ENCODE measurements at regions not wholly inside any gene's neighbourhood (a gene's known extent, or its start where the extent isn't known, plus 50 kb on each side); places are given as distances from the start of the nearest gene placed in this dataset.

DNA sequence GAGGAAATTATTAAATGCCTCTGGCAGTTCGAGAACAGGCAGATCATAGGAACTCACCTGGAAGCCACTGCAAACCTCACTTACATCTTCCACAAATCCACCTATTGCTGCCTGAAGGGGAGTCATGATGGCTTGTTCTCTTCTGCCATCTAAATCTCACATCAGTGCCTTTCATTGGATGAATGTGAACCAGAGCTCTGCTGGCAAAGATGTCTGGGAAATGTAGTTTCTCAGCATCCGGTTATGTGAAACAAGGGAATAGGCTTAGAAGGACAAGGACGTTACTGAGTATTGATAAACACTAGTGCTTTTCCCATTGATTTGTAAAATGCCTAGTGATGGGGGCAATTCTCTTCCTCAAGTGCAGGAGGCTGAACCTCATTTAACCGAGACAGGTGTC lies 483.3 kb downstream of the ARHGEF28 start:
- DNase-seq: no peak

DNA sequence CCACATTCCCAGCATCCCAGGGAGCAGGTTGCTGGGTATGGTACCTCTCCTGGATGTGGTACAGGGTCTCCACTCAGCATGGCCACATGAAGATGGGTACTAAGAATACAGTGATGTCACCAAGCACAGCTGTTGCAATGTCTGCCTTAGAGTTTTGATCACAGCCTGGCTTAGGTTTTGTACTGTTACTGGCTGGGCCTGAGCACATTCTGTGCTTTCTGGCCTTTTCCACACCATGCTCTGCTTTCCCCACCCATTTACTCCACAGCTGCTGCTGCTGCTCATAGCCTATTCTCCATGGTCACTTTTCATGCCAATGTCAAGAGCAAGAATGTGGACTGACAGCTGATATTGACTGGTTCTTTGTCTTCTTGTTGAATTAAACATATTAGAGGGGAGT lies 481.9 kb downstream of the ARHGEF28 start:
- no peak for DNase-seq

DNA sequence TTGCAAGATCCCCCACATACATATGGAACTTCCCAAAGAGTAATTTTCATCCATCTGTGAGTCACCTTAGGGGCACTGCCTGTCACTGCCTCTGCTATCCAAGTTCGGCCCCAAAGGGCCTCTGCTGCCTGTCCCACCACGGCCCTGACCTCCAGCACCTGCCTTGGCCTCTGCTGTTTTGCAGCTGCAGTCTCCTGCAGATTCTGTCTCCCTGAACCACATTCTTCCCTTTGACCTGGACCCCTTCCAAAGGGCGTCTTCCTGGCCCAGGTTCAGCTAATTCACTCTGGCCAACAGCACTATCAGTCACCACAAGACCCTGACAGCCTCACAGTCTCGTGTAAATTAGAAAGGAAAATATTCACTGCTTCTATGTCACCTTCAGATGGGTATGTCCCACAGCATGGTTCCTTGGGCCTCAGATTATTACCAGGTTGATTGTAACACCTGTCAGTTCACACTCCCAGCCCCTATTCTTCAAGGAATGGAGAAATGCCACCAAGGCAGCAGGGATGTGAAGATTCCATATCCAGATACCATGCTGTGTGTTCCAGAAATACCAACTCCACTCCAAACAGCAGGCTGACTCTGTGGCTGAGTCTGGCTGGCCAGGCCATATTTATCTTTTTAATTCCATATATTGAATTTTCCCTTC lies 479.3 kb downstream of the ARHGEF28 start:
- DNase-seq: no peak

DNA sequence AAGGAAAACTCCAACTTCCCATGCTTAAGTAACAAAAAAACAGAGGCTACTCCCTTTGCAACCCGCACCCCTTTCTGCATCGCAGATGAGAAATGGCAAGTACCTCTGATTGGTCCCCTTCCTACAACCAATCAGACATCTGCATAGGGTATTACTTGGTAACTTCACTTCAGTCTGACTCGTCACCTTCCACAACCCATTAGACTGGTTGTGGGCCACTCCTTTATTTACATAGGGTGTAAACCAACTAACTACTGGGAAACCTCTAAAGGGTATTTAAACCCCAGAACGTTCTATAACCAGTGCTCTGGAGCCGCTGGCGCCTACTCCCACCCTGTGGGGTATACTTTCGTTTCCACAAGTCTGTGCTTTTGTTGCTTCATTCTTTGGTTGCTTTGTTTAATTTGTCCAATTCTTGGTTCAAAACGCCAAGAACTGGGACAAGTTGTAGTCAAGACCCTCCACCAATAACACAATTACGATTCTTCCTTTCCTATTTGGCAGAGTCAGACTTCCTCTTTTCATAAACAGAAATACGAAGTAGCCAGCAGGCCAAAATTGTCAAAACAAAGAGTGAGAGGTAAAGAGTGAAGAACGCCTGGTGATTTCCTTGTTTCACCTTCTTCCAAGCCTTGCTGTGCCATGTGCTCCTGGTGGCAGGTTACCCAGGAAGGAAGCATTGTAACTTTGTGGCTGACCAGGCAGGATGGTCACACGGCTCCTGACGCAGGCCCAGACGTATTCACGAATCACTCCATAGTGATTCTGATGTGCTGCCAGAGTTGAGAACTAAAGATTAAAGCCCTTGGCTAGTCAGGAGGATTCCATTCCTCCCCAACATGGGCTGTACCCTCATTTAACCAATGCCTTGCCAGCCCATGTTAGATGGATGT lies 477.4 kb downstream of the ARHGEF28 start:
- no peak for DNase-seq

DNA sequence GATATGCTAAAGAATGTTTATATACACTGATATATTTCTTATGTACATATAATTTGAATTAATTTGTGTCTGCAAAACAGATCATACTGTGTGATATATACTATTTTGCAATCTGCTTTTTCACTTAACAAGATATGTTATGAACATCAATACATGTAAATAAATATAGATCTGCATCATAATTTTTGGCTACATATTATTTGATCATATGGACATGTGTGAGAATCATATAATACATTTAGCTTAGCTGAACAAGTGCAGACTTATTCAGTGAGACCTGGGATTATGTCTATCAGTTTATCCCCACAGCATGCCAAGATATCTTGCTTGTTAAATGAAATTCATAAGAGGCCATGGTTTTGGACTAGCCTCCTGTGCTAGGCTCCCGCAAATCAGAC lies 474.3 kb downstream of the ARHGEF28 start:
- no peak for DNase-seq

DNA sequence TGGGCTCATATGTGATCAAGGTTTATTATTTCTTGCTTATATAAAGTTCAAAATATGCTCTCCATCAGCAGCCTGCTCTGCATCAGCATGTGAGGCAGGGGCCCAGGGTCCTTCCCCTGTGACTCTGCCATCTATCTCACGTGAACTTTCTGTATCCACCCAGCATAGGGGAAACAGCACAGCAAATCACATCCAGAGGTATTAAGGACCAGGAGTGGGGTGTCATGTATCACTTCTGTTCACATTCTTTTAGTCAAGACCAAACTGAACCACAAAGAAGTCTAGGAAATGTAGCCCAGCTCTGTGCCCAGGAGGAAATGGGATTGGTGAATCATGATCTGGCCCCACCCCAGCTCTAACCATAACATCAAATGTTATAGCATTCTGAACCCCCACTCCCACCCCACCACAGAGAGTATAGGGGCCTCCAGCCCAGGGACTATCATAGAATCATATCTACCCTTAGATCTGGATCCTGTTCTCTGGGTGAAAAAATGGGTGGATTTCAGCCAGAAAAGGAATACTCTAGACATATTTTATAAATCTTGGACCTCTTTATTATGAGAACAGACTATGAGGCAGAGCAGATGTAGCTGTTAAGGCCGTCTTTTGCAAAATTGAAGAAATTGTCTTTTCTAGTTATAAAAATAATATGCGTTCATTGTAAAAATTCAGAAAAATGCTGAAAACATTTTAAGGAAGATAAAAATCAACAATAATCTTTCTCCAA lies 473.7 kb downstream of the ARHGEF28 start:
- no peak for DNase-seq

DNA sequence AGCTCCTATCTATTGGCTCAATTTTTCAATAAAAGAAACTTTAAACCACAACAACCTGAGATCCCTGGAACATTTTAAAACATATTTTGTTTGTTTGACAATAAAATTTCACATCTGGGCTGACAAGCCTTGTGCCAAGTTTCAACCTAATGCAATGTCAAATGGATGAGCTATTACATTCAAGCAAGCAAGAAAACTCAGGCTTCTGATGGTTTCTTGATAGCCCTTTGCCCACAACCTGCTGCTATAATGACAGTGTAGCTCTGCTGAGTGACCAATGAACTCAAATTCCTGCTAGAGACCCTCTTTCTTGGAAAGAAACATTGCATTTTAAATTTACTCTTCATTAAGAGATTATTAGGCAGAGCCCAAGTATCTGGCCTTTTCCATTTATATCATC lies 472.9 kb downstream of the ARHGEF28 start:
- no peak for DNase-seq

DNA sequence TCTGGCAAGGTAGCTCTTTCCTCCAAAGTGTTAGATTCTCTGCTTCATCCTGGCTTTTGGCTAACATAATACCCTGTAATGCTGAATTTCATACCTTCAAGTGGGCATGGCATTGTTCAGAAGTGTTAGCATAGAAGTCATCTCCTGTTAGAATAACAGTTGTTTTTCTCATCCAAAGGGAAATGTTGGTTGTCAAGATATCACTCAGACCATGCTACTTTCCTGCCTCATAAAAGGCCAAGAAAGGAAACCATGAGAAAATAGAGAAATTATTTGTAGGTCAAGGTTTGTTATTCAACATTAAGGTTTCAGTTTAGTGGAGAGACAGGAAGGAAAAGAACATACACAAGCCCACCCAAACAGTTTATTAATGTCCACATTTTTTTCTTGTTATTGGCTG lies 472.5 kb downstream of the ARHGEF28 start:
- DNase-seq: no peak

DNA sequence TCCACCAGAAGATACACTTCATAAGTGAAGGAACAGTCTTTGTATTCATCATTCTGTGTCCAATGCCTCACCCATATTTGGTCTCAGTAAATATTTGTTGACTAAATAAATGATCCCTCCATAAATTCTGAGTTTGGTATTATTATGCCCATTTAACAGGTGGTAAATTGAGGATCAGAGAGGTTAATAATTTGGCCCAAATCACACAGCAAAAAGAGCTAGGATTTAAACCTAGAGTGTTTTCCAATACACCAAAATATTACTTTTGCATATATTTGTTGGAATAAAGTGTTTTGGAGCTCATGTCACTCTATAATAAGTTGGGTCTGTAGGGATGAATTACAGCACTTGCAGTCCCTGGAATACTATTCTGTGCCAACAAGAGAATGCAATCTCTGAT lies 470.3 kb downstream of the ARHGEF28 start:
- DNase-seq: no peak

DNA sequence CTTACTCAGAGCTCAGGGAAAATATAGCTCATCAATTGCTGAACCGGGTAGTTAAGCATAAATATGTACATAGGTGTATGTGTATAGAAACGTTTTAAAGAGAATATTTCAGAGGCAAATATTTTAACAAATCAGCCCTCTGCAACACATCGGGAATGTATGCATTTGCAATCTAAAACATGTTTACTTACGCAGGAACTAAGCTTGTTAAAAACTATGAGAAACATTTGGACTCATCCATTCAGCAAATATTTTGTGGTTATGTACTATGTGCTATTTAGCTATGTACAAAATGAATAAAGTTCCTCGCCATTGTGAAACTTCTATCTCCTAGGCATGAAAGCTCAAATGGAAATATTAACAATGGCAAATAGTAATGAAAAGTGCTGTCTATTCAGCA lies 469.9 kb downstream of the ARHGEF28 start:
- no peak for DNase-seq

DNA sequence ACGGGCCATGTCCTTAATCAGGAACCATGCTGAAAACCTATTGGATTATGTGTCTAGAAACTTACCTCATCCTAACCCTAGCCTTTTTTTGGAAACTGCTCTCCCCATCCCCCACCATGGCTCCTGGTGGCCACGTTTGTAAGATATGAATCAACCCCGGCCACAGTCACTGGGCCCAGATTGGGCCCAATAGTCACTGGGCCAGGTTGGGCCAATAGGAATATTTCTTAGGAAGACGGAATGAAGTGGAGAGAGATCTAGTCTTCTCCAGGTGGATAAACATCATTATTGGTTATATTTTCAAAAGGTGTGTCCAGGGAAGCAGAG lies 468.7 kb downstream of the ARHGEF28 start:
- no peak for DNase-seq

DNA sequence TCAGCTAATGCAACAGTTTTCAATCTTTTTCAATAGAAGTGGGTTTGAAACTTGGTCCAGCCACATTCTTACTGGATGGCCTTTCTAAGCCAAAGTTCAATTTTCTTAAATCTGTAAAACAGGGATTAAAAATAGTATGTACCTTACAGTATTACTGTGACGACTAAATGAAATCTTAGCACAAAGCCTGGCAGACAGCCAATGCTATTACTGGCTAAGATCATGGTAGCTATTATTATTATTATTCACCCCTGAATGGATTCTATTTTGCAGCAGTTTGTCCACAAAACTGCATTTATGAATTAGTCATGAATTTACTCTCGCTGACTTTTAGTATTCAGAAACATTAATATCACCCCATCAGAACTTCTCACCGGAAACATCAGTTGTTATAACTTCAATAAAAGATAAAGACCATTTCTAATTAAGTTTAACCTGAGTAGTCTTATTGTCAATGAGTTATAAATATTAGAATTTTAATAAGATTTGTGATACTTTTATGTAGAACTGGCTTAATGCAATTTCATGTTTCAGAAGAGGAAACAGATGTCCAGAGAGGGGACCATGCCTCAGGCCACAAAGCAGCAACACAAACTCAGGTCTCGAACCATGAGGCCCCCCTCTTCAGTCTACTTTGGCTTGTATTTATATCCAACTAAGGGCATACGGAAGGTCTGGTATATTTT lies 468.2 kb downstream of the ARHGEF28 start:
- no peak for DNase-seq

DNA sequence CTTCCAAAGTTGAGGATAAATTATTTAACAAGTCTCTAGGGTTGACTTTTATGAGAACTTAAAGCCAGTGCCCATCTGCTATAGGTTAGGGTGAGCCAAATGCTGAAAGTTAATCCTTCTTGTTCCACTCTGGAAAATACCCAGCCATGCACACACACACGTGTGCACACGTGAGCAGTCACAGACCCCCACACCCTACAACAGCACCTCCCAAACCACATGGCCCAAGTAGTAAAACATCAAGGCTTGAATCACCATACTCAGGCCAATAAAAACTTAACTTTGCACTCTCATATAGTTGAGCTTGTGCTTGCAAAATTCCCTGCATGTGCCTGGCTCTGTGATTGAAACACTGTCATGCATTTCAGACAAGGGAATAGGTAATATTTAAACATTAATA lies 467.6 kb downstream of the ARHGEF28 start:
- DNase-seq: no peak

DNA sequence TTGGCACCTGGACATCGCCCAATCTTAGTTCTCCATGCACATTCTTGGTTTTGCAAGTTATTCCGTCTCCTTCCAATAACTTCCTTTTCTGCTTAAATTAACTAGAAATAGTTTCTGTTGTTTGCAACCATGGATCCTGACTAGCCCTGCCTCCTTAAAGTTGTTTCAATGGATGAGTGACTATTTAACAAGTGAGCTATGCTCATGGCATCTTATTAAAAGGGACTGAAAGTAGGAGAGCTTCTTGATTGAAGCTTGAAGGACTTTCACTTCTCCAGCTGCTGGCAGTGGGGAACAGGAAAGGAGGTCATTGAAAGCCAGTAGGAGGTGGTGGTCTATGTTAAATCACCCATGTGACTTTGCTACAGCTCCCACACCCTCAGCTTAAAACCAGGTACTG lies 466.8 kb downstream of the ARHGEF28 start:
- no peak for DNase-seq

DNA sequence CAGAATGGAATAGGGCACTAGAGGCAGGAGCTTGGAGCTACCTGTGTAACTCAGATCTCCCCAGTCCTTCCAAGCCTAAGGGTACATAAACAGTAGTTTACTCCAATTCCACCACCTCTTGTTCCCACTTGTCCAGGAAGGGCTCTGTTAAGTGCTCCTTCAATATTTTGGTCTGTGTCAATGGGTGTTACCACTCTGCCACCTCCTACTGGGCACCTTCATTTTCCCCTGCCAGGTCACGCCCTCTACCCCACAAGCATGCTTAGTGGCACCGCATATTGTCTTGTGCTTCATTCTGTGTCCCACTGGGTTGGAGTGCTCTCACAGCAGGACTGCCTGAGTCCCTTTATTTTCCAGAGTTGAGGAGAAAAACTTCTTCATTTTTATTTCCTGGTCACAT lies 459.8 kb downstream of the ARHGEF28 start:
- DNase-seq: no peak

DNA sequence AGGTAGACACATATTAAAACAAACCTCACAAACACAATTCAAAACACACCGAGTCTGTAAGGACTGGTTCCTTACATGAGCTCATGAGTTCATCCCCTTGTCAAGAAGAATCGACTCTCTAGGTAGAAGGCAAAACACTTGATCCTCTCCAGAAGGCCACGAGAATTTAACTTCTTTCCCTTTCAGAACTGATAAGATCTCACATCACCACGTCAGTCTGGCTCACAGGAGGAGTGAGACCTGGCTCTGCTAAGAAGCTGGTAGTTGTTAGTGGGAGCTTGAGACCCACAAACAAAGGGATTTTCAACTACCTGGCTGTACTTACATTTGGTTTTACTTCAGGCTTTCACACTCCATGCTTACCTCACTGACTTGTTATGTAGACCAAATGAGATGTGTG lies 459.2 kb downstream of the ARHGEF28 start:
- DNase-seq: no peak

DNA sequence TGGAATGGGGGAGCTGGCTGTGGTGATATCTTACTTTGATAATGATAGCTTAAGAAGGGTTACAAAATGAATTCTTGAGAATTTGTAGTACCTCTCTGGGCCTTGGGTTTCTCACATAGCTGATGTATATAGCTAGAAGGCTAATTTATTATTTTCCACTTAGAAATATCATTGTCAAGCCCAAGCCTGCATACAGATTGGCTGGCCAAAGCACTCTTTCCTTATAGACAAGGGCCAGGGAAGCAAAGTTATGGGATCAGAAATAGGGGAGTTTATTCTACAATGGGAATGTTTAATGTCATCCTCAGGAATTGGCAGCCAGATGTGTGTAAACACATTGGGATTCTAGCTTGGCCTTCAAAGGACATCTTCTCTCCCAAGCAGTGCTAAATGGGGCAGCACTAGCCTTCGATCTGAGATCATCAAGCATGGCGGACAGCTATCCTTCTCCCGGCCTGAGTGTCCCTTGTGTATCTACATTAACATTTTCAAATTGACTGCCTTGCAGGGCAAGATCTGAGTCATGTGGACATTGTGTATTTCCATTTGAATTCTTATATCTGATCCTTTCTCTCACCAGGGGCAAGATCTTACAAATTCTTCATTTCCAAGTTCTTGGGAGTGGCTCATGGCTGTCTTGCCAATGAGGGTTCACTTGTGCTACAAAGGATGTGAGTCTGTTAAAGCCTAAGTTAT lies 457.2 kb downstream of the ARHGEF28 start:
- no peak for DNase-seq

DNA sequence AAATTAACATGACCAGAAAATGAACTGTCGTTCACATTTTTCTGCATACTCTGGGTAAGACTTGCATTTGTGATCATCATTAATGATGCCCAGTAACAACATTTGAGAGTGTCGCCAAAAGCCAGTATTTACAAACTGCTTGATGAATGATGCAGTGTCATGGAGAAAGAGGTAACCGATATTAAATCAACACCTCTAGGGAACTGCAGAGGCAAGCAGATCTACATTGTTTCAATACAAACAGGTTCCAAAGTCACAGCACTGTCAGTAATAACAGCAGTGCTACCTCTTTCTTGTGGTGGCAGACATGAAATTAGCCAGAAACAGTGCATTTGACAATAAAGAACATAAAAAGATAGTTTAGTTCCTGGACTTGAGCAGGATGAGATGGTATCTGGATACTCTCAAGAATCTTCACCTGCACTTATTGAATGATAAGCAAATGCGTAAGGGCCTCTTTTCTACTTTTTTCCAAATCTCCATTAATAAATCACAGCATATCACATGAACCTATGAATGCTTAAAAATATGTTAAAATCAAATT lies 456.6 kb downstream of the ARHGEF28 start:
- no peak for DNase-seq

DNA sequence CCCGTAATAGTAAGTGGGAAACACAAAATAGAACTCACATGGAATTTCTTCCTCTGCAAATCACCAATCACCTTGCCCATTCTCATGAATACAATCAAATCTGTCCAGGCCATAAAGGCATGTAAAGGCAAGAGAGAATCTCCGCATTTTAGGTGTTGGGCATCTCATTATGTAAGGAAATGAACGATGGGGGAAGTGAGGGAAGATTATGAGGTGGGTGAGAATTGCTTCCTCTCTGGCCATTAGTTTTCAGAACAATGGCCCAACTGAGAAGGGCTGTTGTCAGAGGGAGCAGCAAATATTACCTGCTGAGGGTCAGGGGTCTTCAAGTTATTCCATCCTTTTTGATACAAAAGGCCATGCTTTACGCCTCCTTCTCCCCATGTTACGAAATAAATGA lies 455.1 kb downstream of the ARHGEF28 start:
- DNase-seq: no peak

DNA sequence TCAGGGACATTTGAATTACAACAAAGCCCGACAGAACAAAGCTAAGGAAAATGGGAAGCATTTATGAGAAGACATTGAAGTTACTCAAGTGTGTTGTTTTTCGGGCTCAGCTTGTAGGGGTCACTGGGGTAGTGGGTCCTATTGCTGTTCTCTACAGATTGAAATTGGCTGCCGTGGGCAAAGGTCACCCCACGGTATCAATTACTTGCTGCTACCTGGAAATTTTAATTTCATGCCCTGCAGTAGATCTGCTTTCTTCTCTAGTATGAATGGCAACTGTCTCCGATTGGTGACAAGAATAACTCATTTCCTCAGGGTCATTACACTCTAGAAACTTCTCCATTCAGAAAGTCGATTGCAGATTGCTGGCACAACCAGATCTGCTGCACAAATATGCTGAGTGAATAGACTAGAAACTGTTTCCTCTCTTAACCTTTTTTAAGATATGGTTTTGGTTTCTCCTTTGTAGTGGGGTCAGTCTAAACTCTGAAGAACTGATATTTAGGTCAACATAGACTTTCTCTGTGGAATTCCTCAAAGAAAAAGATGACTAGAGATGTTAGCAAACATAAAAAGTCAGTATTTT lies 454.1 kb downstream of the ARHGEF28 start:
- DNase-seq: no peak

DNA sequence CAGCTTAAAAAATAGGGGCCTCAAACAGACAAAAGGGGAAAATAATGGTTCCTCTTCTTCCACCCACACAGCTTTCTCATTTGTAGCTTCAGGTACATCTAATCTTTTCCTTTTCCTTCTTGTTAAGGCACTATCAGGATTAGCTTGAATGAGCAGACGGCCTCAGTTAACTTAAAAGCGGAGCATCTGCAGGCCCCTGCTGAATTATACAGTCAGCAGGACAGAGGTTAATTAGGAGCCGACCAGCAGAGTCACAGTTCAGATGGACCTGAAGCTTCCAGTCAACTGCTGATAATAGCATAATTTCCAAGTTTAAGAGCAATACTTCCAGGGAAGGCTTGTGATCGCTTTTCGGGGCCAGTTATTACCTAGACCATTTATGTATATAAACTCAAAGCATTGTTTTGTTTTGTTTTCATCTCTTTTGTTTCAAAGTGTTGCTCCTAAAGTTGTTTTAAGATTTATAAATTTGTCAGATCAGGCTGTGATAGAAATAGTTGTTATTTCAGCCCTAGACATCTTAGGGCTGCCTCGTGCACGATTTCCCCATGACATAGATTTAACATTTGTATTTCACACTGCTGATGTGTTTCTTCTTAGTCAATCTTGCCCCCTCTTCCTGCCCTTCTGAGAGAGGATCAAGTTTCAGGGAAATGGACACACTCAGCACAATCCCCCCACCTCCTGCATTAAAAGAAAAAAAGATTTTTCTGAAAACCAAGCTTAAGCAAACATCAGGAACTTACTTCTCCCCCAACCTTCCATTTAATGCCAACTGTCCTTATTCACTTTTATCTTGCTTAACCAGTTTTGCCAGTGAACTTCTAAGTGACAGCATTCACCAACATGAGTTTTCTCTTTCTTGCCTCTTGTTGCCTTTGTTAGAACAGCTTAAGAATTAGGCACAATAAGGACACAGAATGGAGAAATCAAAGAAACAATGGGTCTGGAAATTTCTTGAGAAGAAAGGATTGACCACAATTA lies 449.8 kb downstream of the ARHGEF28 start:
- DNase-seq: no peak

All from stimulated activated CD4-positive, alpha-beta T cell treated with anti-CD3 and anti-CD28 coated beads, Interleukin-4, amount 100 ng/mL, for 1 hour (primary cell).